PC-3 (cell line): ENCODE measurements at regions not wholly inside any gene's neighbourhood (a gene's known extent, or its start where the extent isn't known, plus 50 kb on each side); places are given as distances from the start of the nearest gene placed in this dataset.

Source experiments
- CTCF ChIP-seq: fragments of 300-600 bp; sonication (generic); conservative IDR thresholded peaks from 2 replicates; pipeline ENCODE4 v1.5.1; 2017; ENCODE audit warnings: antibody characterized with exemption, low read depth, mild to moderate bottlenecking, low read length
- EZH2 ChIP-seq: fragments of 300-600 bp; sonication (generic); IDR thresholded peaks from one replicate; pipeline ENCODE4 v1.6.1; 2017; ENCODE audit warnings: antibody characterized with exemption, mild to moderate bottlenecking, low read length; ENCODE audit not compliant: unreplicated experiment
- EZH2phosphoT487 ChIP-seq: fragments of 300-600 bp; sonication (generic); IDR thresholded peaks from 2 replicates; pipeline ENCODE4 v1.6.1; 2018; ENCODE audit warnings: mild to moderate bottlenecking, antibody characterized with exemption, low read length, borderline replicate concordance

DNA sequence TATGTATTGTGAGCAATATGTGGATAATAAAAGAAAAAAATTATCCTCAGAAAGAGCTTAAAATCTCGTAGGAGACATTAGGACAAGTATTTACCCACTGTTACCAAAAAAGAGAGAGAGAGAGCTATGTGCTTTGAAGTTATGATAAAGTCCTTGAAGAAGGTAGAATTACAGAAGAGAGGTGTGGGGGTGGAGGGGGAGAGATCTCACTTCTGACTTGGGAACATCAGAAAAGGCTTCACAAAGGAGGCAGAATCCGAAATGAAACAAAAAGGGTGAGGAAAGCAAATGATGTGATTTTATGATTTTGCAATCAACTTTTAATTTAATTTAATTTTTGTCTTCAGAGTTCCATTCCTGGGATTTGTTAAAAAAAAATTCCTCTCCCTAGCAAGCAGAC is 311.8 kb upstream of the ATP2B1 start:
- TF ChIP-seq CTCF (no peak), EZH2phosphoT487 (no peak), EZH2 (no peak)
